Psoas muscle (tissue), 7 donors: ENCODE measurements at regions not wholly inside any gene's neighbourhood (a gene's known extent, or its start where the extent isn't known, plus 50 kb on each side); places are given as distances from the start of the nearest gene placed in this dataset.
"Not testable (repeated sequence)": the region's sequence is repeated elsewhere in the genome, so short reads cannot be mapped to it uniquely, and the experiment has no call there.

Source experiments
- ATAC-seq, 4 donors: fragments of 200-7000 bp; cut with Tn5 transposase; one replicate each; pipeline ENCODE4 v1.9.1; 2020; ENCODE audit warnings: moderate library complexity in 3 of 4, mild to moderate bottlenecking in 2 of 4
- DNase-seq, 2 donors: peaks; one replicate each; pipeline ENCODE4 v3.0.0-alpha.2; 2020
- H3K27ac ChIP-seq: fragments of 200-600 bp; one replicate; pipeline ENCODE4 v1.8.0; 2022
- H3K27me3 ChIP-seq, 3 donors: fragments of 200-600 bp in 1 of 3; one replicate each; pipeline versions ENCODE4 v1.6.1 to v1.8.0; 2013 to 2022; ENCODE audit warnings: low read length in 2 of 3, mild to moderate bottlenecking in 2 of 3, moderate library complexity in 1 of 3; ENCODE audit not compliant: insufficient read depth in 3 of 3
- H3K36me3 ChIP-seq, 2 donors: fragments of 200-600 bp in 1 of 2; one replicate each; pipeline versions ENCODE4 v1.6.1 to v1.8.0; 2013 to 2022; ENCODE audit warnings: low read depth in 1 of 2, mild to moderate bottlenecking in 1 of 2, moderate library complexity in 1 of 2; ENCODE audit not compliant: insufficient read depth in 1 of 2
- H3K4me1 ChIP-seq: fragments of 200-600 bp; one replicate; pipeline ENCODE4 v1.8.0; 2022
- H3K4me3 ChIP-seq: fragments of 200-600 bp; one replicate; pipeline ENCODE4 v1.8.0; 2022; ENCODE audit warnings: mild to moderate bottlenecking
- H3K9me3 ChIP-seq: fragments of 200-600 bp; one replicate; pipeline ENCODE4 v1.8.0; 2022
- WGBS, 3 donors: extraction: QIAGEN DNeasy Blood & Tissue Kit; methylation state at CpG; one replicate each; pipeline versions ENCODE4 v1.1.6 to v1.1.7; 2013; 5-methylcytosine and 5-hydroxymethylcytosine counted together
- intact Hi-C, 2 donors: fragments of 100-400 bp; cut with DNase I; formaldehyde crosslinking; loops; one replicate each; pipeline versions ENCODE4 v1.11.0 to v1.14.2; 2022
- TF ChIP-seq, protein P1 (sequence below): fragments of 200-600 bp; IDR thresholded peaks from one replicate; pipeline ENCODE4 v1.8.0; 2022; ENCODE audit warnings: antibody characterized with exemption
- donor health status: healthy with polysubstance abuse.
- donor health status: DM: no; HTN: no; CAD: no; lungs with moderate emphysema.
- donor health status: Bipolar disorder and iron deficiency.
- donor health status: healthy.
- donor health status: DM: yes; HTN: yes; CAD: no.
- donor health status: DM: no; HTN: no; CAD: no.
- donor health status: DM: yes; HTN: yes; CAD: no.

DNA sequence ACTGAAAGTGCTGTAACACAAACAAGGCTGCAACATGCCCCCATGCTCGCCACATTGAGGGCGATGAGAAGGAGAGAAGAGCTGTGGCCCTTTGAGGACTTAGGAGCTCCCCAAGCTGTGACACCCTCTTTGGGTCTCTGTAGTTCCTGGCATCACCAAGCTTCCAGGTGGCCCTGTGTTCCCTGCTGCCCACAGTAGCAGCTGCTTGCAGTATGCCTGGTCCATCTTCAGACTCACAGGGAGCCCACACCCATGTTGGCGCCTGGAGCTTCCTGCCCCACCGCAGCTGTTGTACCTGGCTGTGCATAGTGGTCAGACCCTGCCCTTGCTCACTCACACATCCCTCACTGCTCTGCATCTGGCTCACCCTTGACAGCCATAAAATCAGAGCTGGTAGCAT is 401.2 kb upstream of the NRG3 start:
- Histone ChIP-seq H3K36me3 (no peaks in the 10 kb centered on the region), H3K27ac (no peak overlapping the region), H3K4me3 (no peak overlapping the region), H3K9me3 (no peaks in the 10 kb centered on the region), H3K4me1 (no peaks in the 10 kb centered on the region), H3K27me3 (no peaks in the 10 kb centered on the region)
- DNase-seq, result no peak
- TF ChIP-seq, protein P1, sequence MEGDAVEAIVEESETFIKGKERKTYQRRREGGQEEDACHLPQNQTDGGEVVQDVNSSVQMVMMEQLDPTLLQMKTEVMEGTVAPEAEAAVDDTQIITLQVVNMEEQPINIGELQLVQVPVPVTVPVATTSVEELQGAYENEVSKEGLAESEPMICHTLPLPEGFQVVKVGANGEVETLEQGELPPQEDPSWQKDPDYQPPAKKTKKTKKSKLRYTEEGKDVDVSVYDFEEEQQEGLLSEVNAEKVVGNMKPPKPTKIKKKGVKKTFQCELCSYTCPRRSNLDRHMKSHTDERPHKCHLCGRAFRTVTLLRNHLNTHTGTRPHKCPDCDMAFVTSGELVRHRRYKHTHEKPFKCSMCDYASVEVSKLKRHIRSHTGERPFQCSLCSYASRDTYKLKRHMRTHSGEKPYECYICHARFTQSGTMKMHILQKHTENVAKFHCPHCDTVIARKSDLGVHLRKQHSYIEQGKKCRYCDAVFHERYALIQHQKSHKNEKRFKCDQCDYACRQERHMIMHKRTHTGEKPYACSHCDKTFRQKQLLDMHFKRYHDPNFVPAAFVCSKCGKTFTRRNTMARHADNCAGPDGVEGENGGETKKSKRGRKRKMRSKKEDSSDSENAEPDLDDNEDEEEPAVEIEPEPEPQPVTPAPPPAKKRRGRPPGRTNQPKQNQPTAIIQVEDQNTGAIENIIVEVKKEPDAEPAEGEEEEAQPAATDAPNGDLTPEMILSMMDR, result no peak
- 90 to 95% (median 93%) methylated on average over 4 of the region's 4 CpGs for WGBS, 3 donors
- intact Hi-C loops, result no loop called here
- ATAC-seq, result no peak

DNA sequence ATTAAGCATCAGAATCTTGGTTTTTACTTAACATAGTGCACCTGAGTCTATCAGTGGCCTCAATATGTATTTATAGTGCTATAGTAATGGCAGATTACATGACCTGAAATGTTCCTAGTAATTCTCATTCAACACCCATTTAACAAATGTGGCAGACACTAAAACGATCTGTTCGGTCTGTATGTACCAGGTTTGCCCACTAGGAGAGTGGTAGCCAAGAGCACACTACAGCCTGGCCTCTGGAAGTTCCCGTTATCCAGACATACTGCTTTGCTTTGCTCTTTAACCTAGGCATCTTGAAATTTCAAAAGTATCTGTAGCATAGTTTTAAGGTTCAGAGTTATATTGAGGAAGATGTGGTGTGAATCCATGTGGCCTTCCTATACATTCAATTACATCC is 395.7 kb upstream of the NRG3 start:
- H3K27ac ChIP-seq, result no peak overlapping the region
- no peaks in the 10 kb centered on the region for H3K9me3 ChIP-seq
- TF ChIP-seq, protein P1, result no peak
- ATAC-seq, result no peak
- no peak for DNase-seq
- H3K4me1 ChIP-seq, result no peaks in the 10 kb centered on the region
- H3K36me3 ChIP-seq, result no peaks in the 10 kb centered on the region
- no peaks in the 10 kb centered on the region for H3K27me3 ChIP-seq
- intact Hi-C loops, result no loop called here
- H3K4me3 ChIP-seq, result no peak overlapping the region
- 74 to 91% (median 84%) methylated on average over 3 of the region's 3 CpGs for WGBS, 3 donors

DNA sequence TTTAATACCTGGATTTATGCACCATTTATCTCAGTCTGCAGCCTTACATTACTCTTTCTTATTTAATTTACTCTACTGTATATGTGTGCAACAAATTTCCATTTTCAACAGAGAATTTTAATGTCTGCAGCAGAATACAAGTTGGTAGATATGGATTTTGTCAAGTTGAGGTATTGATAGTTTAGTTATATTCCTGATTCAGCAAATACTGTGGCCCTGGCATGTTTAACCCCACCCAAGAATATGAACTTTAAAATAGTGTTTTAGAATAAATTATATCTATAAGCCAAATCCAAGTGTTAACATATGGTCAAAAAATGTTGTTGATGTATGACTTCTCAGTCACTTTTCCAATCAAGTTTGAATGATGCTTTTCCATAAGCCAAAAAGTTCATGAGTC is 378.4 kb upstream of the NRG3 start:
- Histone ChIP-seq H3K36me3 (no peaks in the 10 kb centered on the region), H3K27me3 (no peaks in the 10 kb centered on the region), H3K4me1 (no peaks in the 10 kb centered on the region), H3K4me3 (no peak overlapping the region), H3K27ac (no peak overlapping the region), H3K9me3 (no peaks in the 10 kb centered on the region)
- TF ChIP-seq, protein P1, result no peak
- no peak for DNase-seq
- no peak for ATAC-seq
- intact Hi-C loops, result no loop called here

GRCh38 chr10:81498011-81498551 is 376.9 kb upstream of the NRG3 start:
- no peaks in the 10 kb centered on the region for H3K36me3 ChIP-seq
- no peak overlapping the region for H3K27ac ChIP-seq
- TF ChIP-seq, protein P1, result no peak
- H3K9me3 ChIP-seq, result no peaks in the 10 kb centered on the region
- intact Hi-C loops, result no loop called here
- no peak for DNase-seq
- no peaks in the 10 kb centered on the region for H3K27me3 ChIP-seq
- no peaks in the 10 kb centered on the region for H3K4me1 ChIP-seq
- 47 to 73% (median 63%) methylated on average over 3 of the region's 3 CpGs for WGBS, 3 donors
- ATAC-seq, result no peak
- H3K4me3 ChIP-seq, result no peak overlapping the region

- Histone ChIP-seq H3K27me3 (no peaks in the 10 kb centered on the region), H3K4me1 (no peaks in the 10 kb centered on the region), H3K9me3 (no peaks in the 10 kb centered on the region), H3K36me3 (no peaks in the 10 kb centered on the region), H3K27ac (no peak overlapping the region), H3K4me3 (no peak overlapping the region)
- 90 to 93% (median 92%) methylated on average over 35 of the region's 35 CpGs for WGBS, 3 donors
- ATAC-seq (no peak), DNase-seq (no peak)
- TF ChIP-seq, protein P1, result no peak
- intact Hi-C loops, result no loop called here
These were observed 372.2 kb upstream of the NRG3 start for GRCh38 chr10:81502677-81503359.

GRCh38 chr10:81505777-81506176 is 369.2 kb upstream of the NRG3 start:
- H3K27me3 ChIP-seq, ATAC-seq, H3K4me3 ChIP-seq, H3K9me3 ChIP-seq, intact Hi-C loops, H3K27ac ChIP-seq, DNase-seq, H3K36me3 ChIP-seq, H3K4me1 ChIP-seq: not testable (repeated sequence)
- WGBS, 3 donors, result 92 to 96% (median 94%) methylated on average over 23 to 25 of the region's 25 CpGs
